ENCODE measurements at regions not wholly inside any gene's neighbourhood (a gene's known extent, or its start where the extent isn't known, plus 50 kb on each side); places are given as distances from the start of the nearest gene placed in this dataset.

GRCh38 chr7:131721660-131722059 lies 165.2 kb upstream of the PODXL start:
- Histone ChIP-seq H3K4me1 (ENCODE audit: control insufficient read depth in 5 of 5, insufficient read depth in 5 of 5, low read length in 5 of 5) (no peaks in the 10 kb centered on the region), H3K27me3 (ENCODE audit: control insufficient read depth in 5 of 5, insufficient read depth in 4 of 5, low read length in 5 of 5) (peaks cover 0 to 3% (median 2%) of the 10 kb centered on the region in 5 donors), H3K9ac (ENCODE audit: low read length in 5 of 5) (no peak overlapping the region), H3K27ac (ENCODE audit: low read depth, low read length) (no peak overlapping the region), H3K9me3 (ENCODE audit: control insufficient read depth in 5 of 5, low read length in 5 of 5) (no peaks in the 10 kb centered on the region), H3K36me3 (ENCODE audit: control insufficient read depth in 5 of 5, insufficient read depth in 5 of 5, low read length in 5 of 5) (no peaks in the 10 kb centered on the region), H3K4me3 (ENCODE audit: low read depth in 1 of 5, low read length in 5 of 5) (no peak overlapping the region)

DNA sequence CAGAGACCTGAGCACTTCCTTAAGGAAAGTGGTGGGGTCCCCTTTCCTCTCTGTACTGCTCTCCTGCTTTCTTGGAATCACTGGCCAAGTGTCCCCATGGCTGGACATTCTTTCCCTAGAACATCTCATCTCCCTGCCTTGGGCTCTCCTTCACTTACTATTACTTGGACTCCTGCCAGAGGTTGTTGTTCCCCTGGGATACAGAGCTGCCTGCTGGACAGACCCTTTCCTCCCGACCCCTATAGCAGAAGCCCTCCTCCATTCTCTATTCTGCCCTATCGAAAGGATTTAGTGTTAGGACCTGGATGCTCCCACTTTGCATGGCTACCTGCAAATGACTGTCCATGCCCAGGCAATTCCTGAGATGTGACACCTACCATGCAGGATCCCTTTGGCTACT lies 164.3 kb upstream of the PODXL start:
- Histone ChIP-seq H3K4me1 (ENCODE audit: control insufficient read depth in 5 of 5, insufficient read depth in 5 of 5, low read length in 5 of 5) (no peaks in the 10 kb centered on the region), H3K9me3 (ENCODE audit: control insufficient read depth in 5 of 5, low read length in 5 of 5) (no peaks in the 10 kb centered on the region), H3K27ac (ENCODE audit: low read depth, low read length) (no peak overlapping the region), H3K4me3 (ENCODE audit: low read depth in 1 of 5, low read length in 5 of 5) (no peak overlapping the region), H3K27me3 (ENCODE audit: control insufficient read depth in 5 of 5, insufficient read depth in 4 of 5, low read length in 5 of 5) (peaks cover 0 to 3% (median 2%) of the 10 kb centered on the region in 5 donors), H3K36me3 (ENCODE audit: control insufficient read depth in 5 of 5, insufficient read depth in 5 of 5, low read length in 5 of 5) (no peaks in the 10 kb centered on the region), H3K9ac (ENCODE audit: low read length in 5 of 5) (no peak overlapping the region)

DNA sequence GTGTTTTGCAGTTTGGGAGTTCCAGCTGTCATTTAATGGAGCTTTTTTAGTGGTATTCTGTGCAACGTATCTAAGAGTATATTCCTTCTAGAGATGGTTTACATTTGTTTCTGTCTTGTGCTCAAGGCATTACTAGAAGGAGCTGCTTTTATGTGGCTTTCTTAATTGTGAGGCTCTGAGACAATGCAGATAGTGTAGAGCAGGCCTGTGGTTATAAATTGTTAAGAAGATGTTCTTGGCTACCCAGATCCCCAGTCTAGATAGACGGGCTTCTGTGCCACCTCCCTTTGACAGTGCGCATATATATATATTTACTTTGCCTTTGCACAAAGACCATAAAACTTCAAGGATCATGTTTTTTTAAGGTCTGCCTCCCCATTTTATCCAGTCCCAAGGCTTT lies 160.8 kb upstream of the PODXL start:
- H3K36me3 ChIP-seq (ENCODE audit: control insufficient read depth in 5 of 5, insufficient read depth in 5 of 5, low read length in 5 of 5), result no peaks in the 10 kb centered on the region
- H3K27me3 ChIP-seq (ENCODE audit: control insufficient read depth in 5 of 5, insufficient read depth in 4 of 5, low read length in 5 of 5), result peaks cover 0 to 3% (median 1%) of the 10 kb centered on the region in 5 donors
- H3K4me3 ChIP-seq (ENCODE audit: low read depth in 1 of 5, low read length in 5 of 5), result no peak overlapping the region
- no peaks in the 10 kb centered on the region for H3K4me1 ChIP-seq (ENCODE audit: control insufficient read depth in 5 of 5, insufficient read depth in 5 of 5, low read length in 5 of 5)
- no peaks in the 10 kb centered on the region for H3K9me3 ChIP-seq (ENCODE audit: control insufficient read depth in 5 of 5, low read length in 5 of 5)
- H3K9ac ChIP-seq (ENCODE audit: low read length in 5 of 5), result no peak overlapping the region
- H3K27ac ChIP-seq (ENCODE audit: low read depth, low read length), result no peak overlapping the region

DNA sequence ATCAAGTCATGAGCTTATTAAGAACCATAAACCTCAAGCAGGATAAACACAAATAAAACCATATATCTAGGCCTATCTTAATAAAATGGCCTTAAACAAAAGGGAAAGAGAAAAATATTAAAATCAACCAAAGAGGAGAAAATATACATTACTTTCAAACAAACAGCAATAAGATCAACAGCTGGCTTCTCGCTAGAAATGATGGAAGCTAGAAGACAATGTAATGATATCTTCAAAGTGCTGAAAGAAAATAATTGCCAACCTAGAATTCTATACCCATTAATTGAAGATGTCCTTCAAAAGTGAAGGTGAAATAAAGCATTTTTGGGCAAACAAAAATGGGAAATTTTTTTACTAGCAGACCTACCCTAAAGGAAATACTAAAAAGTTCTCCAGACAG lies 142.9 kb upstream of the PODXL start:
- no peaks in the 10 kb centered on the region for H3K36me3 ChIP-seq (ENCODE audit: control insufficient read depth in 5 of 5, insufficient read depth in 5 of 5, low read length in 5 of 5)
- no peak overlapping the region for H3K9ac ChIP-seq (ENCODE audit: low read length in 5 of 5)
- peaks cover 3 to 19% (median 6%) of the 10 kb centered on the region in 5 donors for H3K9me3 ChIP-seq (ENCODE audit: control insufficient read depth in 5 of 5, low read length in 5 of 5)
- H3K4me3 ChIP-seq (ENCODE audit: low read depth in 1 of 5, low read length in 5 of 5), result no peak overlapping the region
- H3K27me3 ChIP-seq (ENCODE audit: control insufficient read depth in 5 of 5, insufficient read depth in 4 of 5, low read length in 5 of 5), result peaks cover 0 to 2% (median under 1%) of the 10 kb centered on the region in 5 donors
- no peaks in the 10 kb centered on the region for H3K4me1 ChIP-seq (ENCODE audit: control insufficient read depth in 5 of 5, insufficient read depth in 5 of 5, low read length in 5 of 5)
- H3K27ac ChIP-seq (ENCODE audit: low read depth, low read length), result no peak overlapping the region

GRCh38 chr7:131692131-131692960 lies 135.9 kb upstream of the PODXL start:
- Histone ChIP-seq H3K9ac (ENCODE audit: low read length in 5 of 5) (no peak overlapping the region), H3K9me3 (ENCODE audit: control insufficient read depth in 5 of 5, low read length in 5 of 5) (no peaks in the 10 kb centered on the region), H3K27ac (ENCODE audit: low read depth, low read length) (no peak overlapping the region), H3K4me1 (ENCODE audit: control insufficient read depth in 5 of 5, insufficient read depth in 5 of 5, low read length in 5 of 5) (peaks cover 0 to 13% (median 8%) of the 10 kb centered on the region in 5 donors), H3K27me3 (ENCODE audit: control insufficient read depth in 5 of 5, insufficient read depth in 4 of 5, low read length in 5 of 5) (peaks cover 11 to 36% (median 24%) of the 10 kb centered on the region in 5 donors), H3K4me3 (ENCODE audit: low read depth in 1 of 5, low read length in 5 of 5) (peak overlapping the region in 1 of 5 donors; percentile 20), H3K36me3 (ENCODE audit: control insufficient read depth in 5 of 5, insufficient read depth in 5 of 5, low read length in 5 of 5) (no peaks in the 10 kb centered on the region)

DNA sequence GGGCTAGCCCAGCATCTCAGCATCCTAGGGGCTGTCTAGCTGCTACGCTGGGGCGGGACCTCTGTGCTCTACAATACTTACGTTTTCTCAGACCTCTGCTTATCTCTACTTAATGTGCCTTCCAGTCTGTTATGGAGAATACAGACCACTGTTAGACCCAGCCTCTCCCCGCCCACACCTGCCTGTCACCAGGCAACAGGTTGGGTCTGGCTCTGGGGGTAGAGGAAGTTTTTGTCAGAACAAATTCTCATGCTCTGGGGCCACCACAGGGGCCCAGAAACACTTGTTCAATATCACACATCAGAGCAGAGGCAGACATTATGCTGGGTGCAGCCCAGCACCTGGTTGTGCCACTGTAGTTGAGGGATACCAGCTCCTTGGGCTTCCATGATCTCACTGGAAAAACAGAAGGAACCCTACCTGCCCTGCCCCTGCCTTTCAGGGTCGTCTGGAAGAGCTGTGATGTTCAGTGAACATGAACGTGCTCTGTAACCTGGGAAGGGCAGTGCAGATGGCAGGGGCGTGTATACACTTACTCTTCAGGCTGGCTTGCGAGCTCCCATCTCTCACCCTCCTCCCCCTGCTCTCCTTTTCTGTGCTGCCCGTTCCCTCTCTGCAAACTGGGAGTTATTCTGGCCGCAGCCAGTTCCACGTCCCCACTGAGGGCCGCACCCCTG lies 135.2 kb upstream of the PODXL start:
- peaks cover 0 to 13% (median 8%) of the 10 kb centered on the region in 5 donors for H3K4me1 ChIP-seq (ENCODE audit: control insufficient read depth in 5 of 5, insufficient read depth in 5 of 5, low read length in 5 of 5)
- no peak overlapping the region for H3K9ac ChIP-seq (ENCODE audit: low read length in 5 of 5)
- peak overlapping the region in 1 of 5 donors; percentile 20 for H3K4me3 ChIP-seq (ENCODE audit: low read depth in 1 of 5, low read length in 5 of 5)
- H3K27ac ChIP-seq (ENCODE audit: low read depth, low read length), result no peak overlapping the region
- H3K9me3 ChIP-seq (ENCODE audit: control insufficient read depth in 5 of 5, low read length in 5 of 5), result no peaks in the 10 kb centered on the region
- H3K36me3 ChIP-seq (ENCODE audit: control insufficient read depth in 5 of 5, insufficient read depth in 5 of 5, low read length in 5 of 5), result no peaks in the 10 kb centered on the region
- H3K27me3 ChIP-seq (ENCODE audit: control insufficient read depth in 5 of 5, insufficient read depth in 4 of 5, low read length in 5 of 5), result peaks cover 14 to 41% (median 28%) of the 10 kb centered on the region in 5 donors

GRCh38 chr7:131690441-131690840 lies 134.0 kb upstream of the PODXL start:
- peaks cover 19 to 45% (median 30%) of the 10 kb centered on the region in 5 donors for H3K27me3 ChIP-seq (ENCODE audit: control insufficient read depth in 5 of 5, insufficient read depth in 4 of 5, low read length in 5 of 5)
- H3K4me1 ChIP-seq (ENCODE audit: control insufficient read depth in 5 of 5, insufficient read depth in 5 of 5, low read length in 5 of 5), result peaks cover 0 to 13% (median 8%) of the 10 kb centered on the region in 5 donors
- H3K27ac ChIP-seq (ENCODE audit: low read depth, low read length), result no peak overlapping the region
- no peaks in the 10 kb centered on the region for H3K9me3 ChIP-seq (ENCODE audit: control insufficient read depth in 5 of 5, low read length in 5 of 5)
- H3K36me3 ChIP-seq (ENCODE audit: control insufficient read depth in 5 of 5, insufficient read depth in 5 of 5, low read length in 5 of 5), result no peaks in the 10 kb centered on the region
- no peak overlapping the region for H3K9ac ChIP-seq (ENCODE audit: low read length in 5 of 5)
- H3K4me3 ChIP-seq (ENCODE audit: low read depth in 1 of 5, low read length in 5 of 5), result no peak overlapping the region

- Histone ChIP-seq H3K4me1 (ENCODE audit: control insufficient read depth in 5 of 5, insufficient read depth in 5 of 5, low read length in 5 of 5) (peaks cover 0 to 13% (median 8%) of the 10 kb centered on the region in 5 donors), H3K9ac (ENCODE audit: low read length in 5 of 5) (no peak overlapping the region), H3K9me3 (ENCODE audit: control insufficient read depth in 5 of 5, low read length in 5 of 5) (no peaks in the 10 kb centered on the region), H3K4me3 (ENCODE audit: low read depth in 1 of 5, low read length in 5 of 5) (no peak overlapping the region), H3K27me3 (ENCODE audit: control insufficient read depth in 5 of 5, insufficient read depth in 4 of 5, low read length in 5 of 5) (peaks cover 19 to 45% (median 30%) of the 10 kb centered on the region in 5 donors), H3K27ac (ENCODE audit: low read depth, low read length) (no peak overlapping the region), H3K36me3 (ENCODE audit: control insufficient read depth in 5 of 5, insufficient read depth in 5 of 5, low read length in 5 of 5) (no peaks in the 10 kb centered on the region)
These were observed 133.3 kb upstream of the PODXL start for GRCh38 chr7:131689662-131690234.

DNA sequence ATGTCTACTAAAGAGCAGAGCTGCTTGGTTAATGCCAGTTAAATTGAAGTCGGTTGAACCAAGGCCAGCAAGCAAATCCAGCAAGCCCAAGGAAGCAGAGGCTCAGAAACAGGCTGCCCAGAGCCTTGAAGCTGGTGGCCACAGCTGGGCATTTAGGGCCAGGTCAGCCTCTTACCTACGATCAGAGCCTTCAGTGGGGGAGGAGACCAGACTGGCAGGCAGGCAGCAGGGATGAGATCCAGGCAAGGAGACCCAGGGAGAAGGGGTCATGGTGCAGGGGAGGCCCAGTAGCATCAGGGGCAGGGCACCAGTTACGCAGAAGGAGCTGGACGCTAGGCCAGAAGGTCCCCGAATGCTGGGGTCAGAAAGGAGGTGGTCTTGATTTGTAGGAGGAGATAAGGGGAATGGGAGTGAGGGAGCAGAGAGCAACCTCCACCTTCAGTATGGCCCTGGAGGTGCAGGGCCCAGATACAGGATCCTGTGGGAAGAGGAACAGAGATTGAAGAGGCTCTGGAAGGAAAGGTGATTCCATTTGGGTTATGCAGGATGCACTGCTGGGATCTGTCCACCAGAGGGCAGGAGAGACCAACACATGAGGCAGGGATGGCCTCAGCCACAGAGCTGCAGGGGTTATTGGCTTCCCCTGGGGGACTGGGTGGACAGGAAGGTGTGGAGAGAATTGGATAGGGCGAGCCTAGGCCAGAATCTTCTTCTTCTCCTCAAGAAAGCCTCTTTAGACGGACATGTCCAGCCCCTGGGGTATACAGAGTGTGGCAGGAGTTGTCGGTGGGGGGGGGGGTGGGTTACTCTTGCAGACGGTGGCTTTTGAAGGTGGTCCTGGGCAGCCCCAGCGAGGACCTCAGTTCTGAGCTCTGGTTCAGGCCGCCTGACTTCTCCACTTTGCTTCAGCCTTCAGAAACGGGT lies 132.6 kb upstream of the PODXL start:
- Histone ChIP-seq H3K36me3 (ENCODE audit: control insufficient read depth in 5 of 5, insufficient read depth in 5 of 5, low read length in 5 of 5) (no peaks in the 10 kb centered on the region), H3K4me1 (ENCODE audit: control insufficient read depth in 5 of 5, insufficient read depth in 5 of 5, low read length in 5 of 5) (peaks cover 0 to 13% (median 8%) of the 10 kb centered on the region in 5 donors), H3K9ac (ENCODE audit: low read length in 5 of 5) (no peak overlapping the region), H3K27ac (ENCODE audit: low read depth, low read length) (no peak overlapping the region), H3K27me3 (ENCODE audit: control insufficient read depth in 5 of 5, insufficient read depth in 4 of 5, low read length in 5 of 5) (peaks cover 16 to 43% (median 30%) of the 10 kb centered on the region in 5 donors), H3K9me3 (ENCODE audit: control insufficient read depth in 5 of 5, low read length in 5 of 5) (no peaks in the 10 kb centered on the region), H3K4me3 (ENCODE audit: low read depth in 1 of 5, low read length in 5 of 5) (no peak overlapping the region)

Measured in subcutaneous abdominal adipose tissue (tissue), 5 donors.